A549 (cell line): ENCODE measurements at regions not wholly inside any gene's neighbourhood (a gene's known extent, or its start where the extent isn't known, plus 50 kb on each side); places are given as distances from the start of the nearest gene placed in this dataset.

ENCODE experiments used
- ATAC-seq, 2 experiments: fragments of 200-7000 bp in 1 of 2; fragments of >200 bp in 1 of 2; cut with Nextera tagmentation in 1 of 2; cut with Tn5 transposase in 1 of 2; 3 replicates each; pipeline versions ENCODE4 v1.8.0 to v1.9.1; 2018 to 2020; ENCODE audit warnings: mild to moderate bottlenecking in 1 of 2, moderate library complexity in 1 of 2
- CTCF ChIA-PET: fragments of 300-600 bp; sonication (Branson Sonifier 250); formaldehyde crosslinking; extraction: SDS; loops from one replicate; lab custom pipeline; 2021; ENCODE audit warnings: antibody characterized with exemption, inconsistent platforms; lab: Yijun Ruan, JAX
- POLR2A ChIA-PET: fragments of 350-600 bp; formaldehyde crosslinking; extraction: SDS; loops from one replicate; lab custom pipeline; 2021; ENCODE audit warnings: antibody characterized with exemption, inconsistent platforms; lab: Yijun Ruan, JAX
- DNase-seq, 2 experiments: peaks; one replicate each; pipeline versions ENCODE4 v3.0.0 to v3.0.0-alpha.2; 2011 to 2016; ENCODE audit warnings: low read depth in 1 of 2, low spot score in 1 of 2
- FAIRE-seq: peaks from 2 replicates; lab custom pipeline; 2011; peaks lifted over from hg19 to GRCh38; lab: Jason Lieb, UNC
- H3K27ac ChIP-seq, 2 experiments: fragments of >200 bp; sonication (Bioruptor Twin); formaldehyde crosslinking; 3 replicates each; pipeline ENCODE4 v1.5.1; 2016 to 2017
- H3K4me1 ChIP-seq: fragments of >200 bp; sonication (Bioruptor Twin); formaldehyde crosslinking; 3 replicates; pipeline ENCODE4 v1.6.1; 2016
- H3K4me2 ChIP-seq: fragments of >200 bp; sonication (Bioruptor Twin); formaldehyde crosslinking; 3 replicates; pipeline ENCODE4 v1.6.1; 2016
- H3K4me3 ChIP-seq: fragments of >200 bp; sonication (Bioruptor Twin); formaldehyde crosslinking; 3 replicates; pipeline ENCODE4 v1.5.1; 2016
- H3K9me3 ChIP-seq: fragments of >200 bp; sonication (Bioruptor Twin); formaldehyde crosslinking; 3 replicates; pipeline ENCODE4 v1.6.1; 2016
- CHD2 ChIP-seq: fragments of 150-350 bp; IDR thresholded peaks from 2 replicates; pipeline ENCODE4 v1.6.1; 2014; ENCODE audit warnings: low read length; ENCODE audit not compliant: partially characterized antibody
- CTCF ChIP-seq: fragments of >200 bp; sonication (Bioruptor Twin); formaldehyde crosslinking; IDR thresholded peaks from 3 replicates; pipeline ENCODE4 v1.5.1; 2016
- EHMT2 ChIP-seq: fragments of 200-600 bp; sonication (generic); IDR thresholded peaks from 2 replicates; pipeline ENCODE4 v1.6.1; 2016; ENCODE audit warnings: antibody characterized with exemption, low read depth, mild to moderate bottlenecking, moderate library complexity
- HDAC2 ChIP-seq: fragments of 200-600 bp; sonication (generic); IDR thresholded peaks from 2 replicates; pipeline ENCODE4 v1.6.1; 2016
- HOXA7 ChIP-seq: fragments of 250-450 bp; sonication (Bioruptor Pico); IDR thresholded peaks from 2 replicates; pipeline ENCODE4 v1.5.0; 2020; ENCODE audit warnings: mild to moderate bottlenecking, moderate library complexity
- KDM5A ChIP-seq: fragments of 200-600 bp; sonication (generic); IDR thresholded peaks from 2 replicates; pipeline ENCODE4 v1.6.1; 2016; ENCODE audit warnings: antibody characterized with exemption, mild to moderate bottlenecking
- MYC ChIP-seq: IDR thresholded peaks from 2 replicates; pipeline ENCODE4 v1.6.1; 2012; ENCODE audit warnings: mild to moderate bottlenecking, inconsistent platforms, low read length, improper control_type of control experiment, borderline replicate concordance
- NFE2L2 ChIP-seq: fragments of 150-350 bp; conservative IDR thresholded peaks from 2 replicates; pipeline ENCODE4 v1.6.1; 2014; ENCODE audit warnings: low read length
- POLR2A ChIP-seq: IDR thresholded peaks from 2 replicates; pipeline ENCODE4 v1.6.1; 2012; ENCODE audit warnings: mild to moderate bottlenecking, low read length
- POLR2AphosphoS2 ChIP-seq: conservative IDR thresholded peaks from 2 replicates; pipeline ENCODE4 v1.6.1; 2012; ENCODE audit warnings: low read length, improper control_type of control experiment, inconsistent platforms
- RAD21 ChIP-seq, 2 experiments: fragments of >200 bp in 1 of 2; sonication (Bioruptor Twin) in 1 of 2; formaldehyde crosslinking in 1 of 2; IDR thresholded peaks in 1 of 2; conservative IDR thresholded peaks in 1 of 2; 2 replicates in 1 of 2; 3 replicates in 1 of 2; pipeline ENCODE4 v1.6.1; 2012 to 2018; ENCODE audit warnings: inconsistent platforms in 1 of 2
- RARB ChIP-seq: fragments of 250-450 bp; sonication (Bioruptor Pico); IDR thresholded peaks from 2 replicates; pipeline ENCODE4 v1.8.0; 2021; ENCODE audit warnings: mild to moderate bottlenecking, moderate library complexity
- TFCP2L1 ChIP-seq: fragments of 250-450 bp; sonication (Bioruptor Pico); IDR thresholded peaks from 2 replicates; pipeline ENCODE4 v1.5.0; 2021; ENCODE audit warnings: mild to moderate bottlenecking
- ZC3H11A ChIP-seq: fragments of 450-650 bp; IDR thresholded peaks from 2 replicates; pipeline ENCODE4 v1.6.1; 2014; ENCODE audit warnings: antibody characterized with exemption, mild to moderate bottlenecking
- ZNF302 ChIP-seq: fragments of 250-450 bp; sonication (Bioruptor Pico); IDR thresholded peaks from 2 replicates; pipeline ENCODE4 v1.9.0; 2021; ENCODE audit warnings: inconsistent platforms, mild to moderate bottlenecking, moderate library complexity
- ZSCAN20 ChIP-seq: fragments of 250-450 bp; sonication (Bioruptor Pico); IDR thresholded peaks from 2 replicates; pipeline ENCODE4 v1.8.0; 2022; ENCODE audit warnings: mild to moderate bottlenecking, moderate library complexity
- WGBS: methylation state at CpG from one replicate; pipeline ENCODE4 v1.1.6; 2017; ENCODE audit errors: missing lambda C conversion rate; 5-methylcytosine and 5-hydroxymethylcytosine counted together
- TF ChIP-seq, protein P1 (sequence below): fragments of 250-450 bp; sonication (Bioruptor Pico); IDR thresholded peaks from 2 replicates; pipeline ENCODE4 v1.5.0; 2021; ENCODE audit warnings: mild to moderate bottlenecking, moderate library complexity, borderline replicate concordance

GRCh38 chr13:27338816-27339215 is 68.2 kb downstream of the RASL11A start:
- TF ChIP-seq HDAC2 = no peak
- no peak for TF ChIP-seq CHD2
- TF ChIP-seq ZC3H11A = no peak
- TF ChIP-seq, protein P1, sequence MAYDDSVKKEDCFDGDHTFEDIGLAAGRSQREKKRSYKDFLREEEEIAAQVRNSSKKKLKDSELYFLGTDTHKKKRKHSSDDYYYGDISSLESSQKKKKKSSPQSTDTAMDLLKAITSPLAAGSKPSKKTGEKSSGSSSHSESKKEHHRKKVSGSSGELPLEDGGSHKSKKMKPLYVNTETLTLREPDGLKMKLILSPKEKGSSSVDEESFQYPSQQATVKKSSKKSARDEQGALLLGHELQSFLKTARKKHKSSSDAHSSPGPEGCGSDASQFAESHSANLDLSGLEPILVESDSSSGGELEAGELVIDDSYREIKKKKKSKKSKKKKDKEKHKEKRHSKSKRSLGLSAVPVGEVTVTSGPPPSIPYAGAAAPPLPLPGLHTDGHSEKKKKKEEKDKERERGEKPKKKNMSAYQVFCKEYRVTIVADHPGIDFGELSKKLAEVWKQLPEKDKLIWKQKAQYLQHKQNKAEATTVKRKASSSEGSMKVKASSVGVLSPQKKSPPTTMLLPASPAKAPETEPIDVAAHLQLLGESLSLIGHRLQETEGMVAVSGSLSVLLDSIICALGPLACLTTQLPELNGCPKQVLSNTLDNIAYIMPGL (CRISPR knock-in tag) = no peak
- no peak for TF ChIP-seq RARB
- TF ChIP-seq RAD21 (conservative IDR thresholded peaks at IDR 0.05 in 1 of 2, IDR thresholded peaks at IDR 0.05 in 1 of 2) = no peak
- no peak for TF ChIP-seq HOXA7 (CRISPR knock-in tag)
- no peak for TF ChIP-seq EHMT2
- no peak for TF ChIP-seq MYC
- no peak for TF ChIP-seq KDM5A
- no peak for TF ChIP-seq TFCP2L1 (CRISPR knock-in tag)
- no peak for TF ChIP-seq ZNF302 (CRISPR knock-in tag)
- TF ChIP-seq ZSCAN20 = no peak
- no peak for TF ChIP-seq NFE2L2
- 55% methylated on average over 8 of the region's 8 CpGs for WGBS
- H3K9me3 ChIP-seq = no peaks in the 10 kb centered on the region
- DNase-seq = peak in 1 of 2 experiments; percentile 42
- no peak overlapping the region for H3K4me3 ChIP-seq
- no peak overlapping the region for H3K27ac ChIP-seq
- CTCF ChIA-PET = interaction anchor here (0.6 to 2.7 kb wide), 18 partner anchors 10 to 440 kb away, joined by 3 to 13 read pairs (median 6); no protein-coding TSS in a partner anchor
- peak in 1 of 2 experiments; percentile 72; a peak in 3 of 6 replicates for ATAC-seq
- no peak for FAIRE-seq
- POLR2A ChIA-PET = no interaction called here
- 0 out of 3 replicates have a peak overlapping the region, but pooled peaks have one; percentile 41 for H3K4me2 ChIP-seq
- peaks cover 11% of the 10 kb centered on the region; the same call in 1 of the 3 replicates for H3K4me1 ChIP-seq

GRCh38 chr13:27339299-27339698 is 68.7 kb downstream of the RASL11A start:
- FAIRE-seq (no peak), DNase-seq (peak; percentile 37 to 73), ATAC-seq (peak; percentile 80 to 94)
- Histone ChIP-seq H3K27ac (no peak overlapping the region), H3K9me3 (no peaks in the 10 kb centered on the region), H3K4me2 (peak overlapping the region; percentile 41; the same call in 1 of the 3 replicates), H3K4me1 (peaks cover 11% of the 10 kb centered on the region; the same call in 1 of the 3 replicates), H3K4me3 (no peak overlapping the region)
- ChIA-PET CTCF (interaction anchor here (0.6 to 2.7 kb wide), 20 partner anchors 9 to 393 kb away, joined by 3 to 13 read pairs (median 5); no protein-coding TSS in a partner anchor), POLR2A (no interaction called here)
- TF ChIP-seq CTCF (peak; percentile 39; the same call in 2 of the 3 replicates), POLR2AphosphoS2 (no peak), RAD21 (conservative IDR thresholded peaks at IDR 0.05 in 1 of 2, IDR thresholded peaks at IDR 0.05 in 1 of 2) (peak in 1 of 2 experiments; percentile 42; a peak in 2 of 5 replicates)
- 20% methylated on average over 6 of the region's 6 CpGs for WGBS

DNA sequence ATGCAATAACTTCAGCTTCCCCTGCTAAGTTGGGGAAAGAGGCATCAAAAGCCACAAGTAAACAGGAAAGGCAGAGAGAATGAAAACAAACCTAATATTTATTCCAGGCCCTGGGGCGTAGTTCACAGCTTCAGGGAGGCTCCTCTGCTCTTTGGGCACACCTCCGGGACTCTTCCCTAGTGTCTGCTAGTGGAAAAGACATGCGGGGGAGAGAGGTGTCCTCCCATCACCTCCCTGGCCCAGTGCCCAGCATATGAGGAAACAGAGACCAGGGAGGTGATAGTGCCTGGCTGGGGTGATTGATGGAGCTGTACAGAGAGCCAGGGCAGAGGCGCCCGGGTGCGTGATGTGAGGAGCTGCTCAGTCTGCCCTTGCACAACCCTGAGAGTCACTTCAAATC is 71.0 kb downstream of the RASL11A start:
- peak overlapping the region; percentile 26; the same call in 1 of the 3 replicates for H3K4me2 ChIP-seq
- CTCF ChIA-PET = interaction anchor here (1.4 to 2.5 kb wide), 3 partner anchors 10 to 42 kb away, joined by 3 to 13 read pairs (median 4); no protein-coding TSS in a partner anchor
- H3K4me1 ChIP-seq = peaks cover 11% of the 10 kb centered on the region; the same call in 1 of the 3 replicates
- ATAC-seq = peak; percentile 42 to 48; a peak in 3 of 6 replicates
- 10% methylated on average over 6 of the region's 6 CpGs for WGBS
- H3K27ac ChIP-seq = no peak overlapping the region
- TF ChIP-seq POLR2A = no peak
- no peak overlapping the region for H3K4me3 ChIP-seq
- no peak for FAIRE-seq
- H3K9me3 ChIP-seq = no peaks in the 10 kb centered on the region
- peak in 1 of 2 experiments; percentile 9 for DNase-seq
- POLR2A ChIA-PET = no interaction called here
